Left lung (tissue), 4 donors: ENCODE measurements at regions not wholly inside any gene's neighbourhood (a gene's known extent, or its start where the extent isn't known, plus 50 kb on each side); places are given as distances from the start of the nearest gene placed in this dataset.
A peak's percentile ranks its signal among the peaks of the same experiment; 100 is the strongest.

Source experiments
- ATAC-seq: fragments of 200-7000 bp; cut with Tn5 transposase; one replicate; pipeline ENCODE4 v1.9.1; 2020; ENCODE audit warnings: moderate library complexity
- DNase-seq, 4 donors: peaks; one replicate each; pipeline ENCODE4 v3.0.0-alpha.2; 2013 to 2020
- H3K27ac ChIP-seq, 2 donors: fragments of 200-600 bp; sonication (generic) in 1 of 2; one replicate each; pipeline versions ENCODE4 v1.5.0 to v1.8.0; 2020 to 2021
- H3K27me3 ChIP-seq, 2 donors: fragments of 200-600 bp; sonication (generic) in 1 of 2; one replicate each; pipeline versions ENCODE4 v1.5.0 to v1.8.0; 2020 to 2021
- H3K36me3 ChIP-seq, 2 donors: fragments of 200-600 bp; sonication (generic) in 1 of 2; one replicate each; pipeline versions ENCODE4 v1.5.0 to v1.8.0; 2020 to 2021
- H3K4me1 ChIP-seq, 2 donors: fragments of 200-600 bp; one replicate each; pipeline ENCODE4 v1.8.0; 2021
- H3K4me3 ChIP-seq, 2 donors: fragments of 200-600 bp; sonication (generic) in 1 of 2; one replicate each; pipeline versions ENCODE4 v1.5.0 to v1.8.0; 2020 to 2021; ENCODE audit warnings: mild to moderate bottlenecking in 1 of 2
- H3K9me3 ChIP-seq, 2 donors: fragments of 200-600 bp; sonication (generic) in 1 of 2; one replicate each; pipeline versions ENCODE4 v1.5.0 to v1.8.0; 2020 to 2021
- CTCF ChIP-seq, 2 donors: fragments of 200-600 bp; sonication (generic) in 1 of 2; IDR thresholded peaks; one replicate each; pipeline versions ENCODE4 v1.5.0 to v1.8.0; 2021; ENCODE audit warnings: antibody characterized with exemption in 2 of 2
- intact Hi-C, 2 donors: fragments of 100-400 bp; cut with DNase I; formaldehyde crosslinking; loops; one replicate each; pipeline versions ENCODE4 v1.11.2 to v1.14.2; 2022
- donor health status: DM: no; HTN: yes; CAD: no.
- donor health status: DM: no; HTN: no; CAD: no.

GRCh38 chr14:58871573-58871972 is 233.8 kb downstream of the DACT1 start:
- no peak for TF ChIP-seq CTCF (IDR thresholded peaks at IDR 0.05)

DNA sequence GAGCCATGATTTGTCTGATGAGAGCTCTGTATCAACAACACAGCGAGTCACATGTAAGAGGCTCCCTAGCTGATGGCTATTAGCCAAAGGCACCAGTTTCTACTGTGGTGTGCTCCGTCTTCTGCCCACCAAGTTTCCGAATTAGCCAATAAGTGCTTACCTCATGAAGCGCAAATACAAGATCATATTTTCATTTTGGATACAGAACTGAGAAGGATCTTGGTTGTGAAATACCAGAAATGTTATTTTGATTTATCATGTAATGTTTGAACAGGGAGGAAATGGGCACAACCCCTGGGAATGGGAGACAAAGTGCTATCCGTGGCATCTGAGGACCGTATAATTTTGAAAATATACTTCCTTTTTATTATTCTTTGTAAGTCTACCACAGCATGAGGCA is 234.3 kb downstream of the DACT1 start:
- Histone ChIP-seq H3K27ac (no peak overlapping the region), H3K9me3 (no peaks in the 10 kb centered on the region), H3K4me3 (no peak overlapping the region), H3K36me3 (no peaks in the 10 kb centered on the region), H3K4me1 (no peaks in the 10 kb centered on the region), H3K27me3 (no peaks in the 10 kb centered on the region)
- DNase-seq (no peak), ATAC-seq (no peak)
- no peak for TF ChIP-seq CTCF (IDR thresholded peaks at IDR 0.05)
- intact Hi-C loops: no loop called here

More at GRCh38 chr14:58871573-58871972, 233.8 kb downstream of the DACT1 start:
- DNase-seq (no peak), ATAC-seq (no peak)
- H3K9me3 ChIP-seq: no peaks in the 10 kb centered on the region
- H3K27ac ChIP-seq: no peak overlapping the region
- H3K27me3 ChIP-seq: no peaks in the 10 kb centered on the region
- intact Hi-C loops: no loop called here
- no peak overlapping the region for H3K4me3 ChIP-seq
- H3K36me3 ChIP-seq: no peaks in the 10 kb centered on the region
- H3K4me1 ChIP-seq: no peaks in the 10 kb centered on the region

GRCh38 chr14:58873228-58873953 is 235.6 kb downstream of the DACT1 start:
- intact Hi-C loops: no loop called here
- no peaks in the 10 kb centered on the region for H3K27me3 ChIP-seq

GRCh38 chr14:58875613-58876012 is 237.9 kb downstream of the DACT1 start:
- Histone ChIP-seq H3K9me3 (no peaks in the 10 kb centered on the region), H3K4me3 (no peak overlapping the region), H3K4me1 (no peaks in the 10 kb centered on the region), H3K36me3 (no peaks in the 10 kb centered on the region), H3K27me3 (no peaks in the 10 kb centered on the region), H3K27ac (no peak overlapping the region)
- no peak for DNase-seq
- intact Hi-C loops: no loop called here
- no peak for ATAC-seq
- TF ChIP-seq CTCF (IDR thresholded peaks at IDR 0.05): no peak

More at GRCh38 chr14:58873228-58873953, 235.6 kb downstream of the DACT1 start:
- Histone ChIP-seq H3K4me3 (no peak overlapping the region), H3K4me1 (no peaks in the 10 kb centered on the region), H3K36me3 (no peaks in the 10 kb centered on the region), H3K27ac (no peak overlapping the region), H3K9me3 (no peaks in the 10 kb centered on the region)
- TF ChIP-seq CTCF (IDR thresholded peaks at IDR 0.05): no peak
- no peak for ATAC-seq
- DNase-seq: no peak

DNA sequence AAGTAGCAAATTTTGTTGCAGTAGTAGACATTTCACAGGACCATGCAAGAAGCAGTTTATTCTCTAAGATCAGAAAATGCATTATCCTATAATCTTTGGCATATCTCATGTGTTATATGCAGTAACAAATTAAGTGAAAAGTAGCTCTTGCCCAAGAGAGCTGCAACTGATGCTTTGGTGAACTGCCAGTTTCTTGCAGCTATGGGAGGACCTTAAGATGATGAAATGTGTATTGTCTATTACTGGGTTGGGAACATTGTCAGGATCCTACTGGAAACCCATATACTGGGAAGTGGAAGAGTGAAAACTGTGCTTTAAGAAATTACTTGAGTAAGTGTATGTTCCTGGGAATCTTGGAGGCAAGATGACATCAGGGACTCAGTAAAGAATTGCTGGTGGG is 238.8 kb downstream of the DACT1 start:
- DNase-seq (peak in 2 of 4 donors; percentile 59 to 68), ATAC-seq (no peak)
- Histone ChIP-seq H3K4me3 (no peak overlapping the region), H3K9me3 (no peaks in the 10 kb centered on the region), H3K4me1 (no peaks in the 10 kb centered on the region), H3K36me3 (no peaks in the 10 kb centered on the region), H3K27ac (no peak overlapping the region), H3K27me3 (no peaks in the 10 kb centered on the region)
- intact Hi-C loops: no loop called here
- no peak for TF ChIP-seq CTCF (IDR thresholded peaks at IDR 0.05)
